ENCODE measurements at regions not wholly inside any gene's neighbourhood (a gene's known extent, or its start where the extent isn't known, plus 50 kb on each side); places are given as distances from the start of the nearest gene placed in this dataset.

DNA sequence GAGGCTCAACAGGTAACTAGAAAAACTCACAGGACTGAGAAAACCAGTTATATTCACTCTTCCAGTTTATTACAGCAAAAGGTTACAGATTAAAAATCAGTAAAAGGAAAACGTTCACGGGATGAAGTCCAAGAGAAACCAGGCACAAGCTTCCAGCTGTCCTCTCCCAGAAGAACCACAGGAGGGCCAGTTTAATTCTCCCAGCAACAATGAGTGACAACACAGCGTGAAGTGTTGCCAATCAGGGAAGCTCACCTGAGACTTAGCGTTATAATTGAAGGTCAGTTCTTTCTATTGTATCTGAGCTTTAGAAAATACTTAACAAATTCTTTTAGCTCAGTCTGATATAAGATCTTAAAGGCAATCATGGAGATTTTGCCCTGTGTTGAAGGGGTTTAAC is 65.2 kb upstream of the TNR start:
- DNase-seq (ENCODE audit: low read depth), result no peak
- TF ChIP-seq, protein P1, sequence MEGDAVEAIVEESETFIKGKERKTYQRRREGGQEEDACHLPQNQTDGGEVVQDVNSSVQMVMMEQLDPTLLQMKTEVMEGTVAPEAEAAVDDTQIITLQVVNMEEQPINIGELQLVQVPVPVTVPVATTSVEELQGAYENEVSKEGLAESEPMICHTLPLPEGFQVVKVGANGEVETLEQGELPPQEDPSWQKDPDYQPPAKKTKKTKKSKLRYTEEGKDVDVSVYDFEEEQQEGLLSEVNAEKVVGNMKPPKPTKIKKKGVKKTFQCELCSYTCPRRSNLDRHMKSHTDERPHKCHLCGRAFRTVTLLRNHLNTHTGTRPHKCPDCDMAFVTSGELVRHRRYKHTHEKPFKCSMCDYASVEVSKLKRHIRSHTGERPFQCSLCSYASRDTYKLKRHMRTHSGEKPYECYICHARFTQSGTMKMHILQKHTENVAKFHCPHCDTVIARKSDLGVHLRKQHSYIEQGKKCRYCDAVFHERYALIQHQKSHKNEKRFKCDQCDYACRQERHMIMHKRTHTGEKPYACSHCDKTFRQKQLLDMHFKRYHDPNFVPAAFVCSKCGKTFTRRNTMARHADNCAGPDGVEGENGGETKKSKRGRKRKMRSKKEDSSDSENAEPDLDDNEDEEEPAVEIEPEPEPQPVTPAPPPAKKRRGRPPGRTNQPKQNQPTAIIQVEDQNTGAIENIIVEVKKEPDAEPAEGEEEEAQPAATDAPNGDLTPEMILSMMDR (conservative IDR thresholded peaks at IDR 0.05; ENCODE audit: low read length), result no peak
- no peak overlapping the region for H3K4me3 ChIP-seq (ENCODE audit: low read length)

GRCh38 chr1:175804561-175804960 is 61.2 kb upstream of the TNR start:
- TF ChIP-seq, protein P1 (conservative IDR thresholded peaks at IDR 0.05; ENCODE audit: low read length), result no peak
- no peak overlapping the region for H3K4me3 ChIP-seq (ENCODE audit: low read length)
- DNase-seq (ENCODE audit: low read depth), result peak; percentile 23

GRCh38 chr1:175803413-175803812 is 60.0 kb upstream of the TNR start:
- TF ChIP-seq, protein P1 (conservative IDR thresholded peaks at IDR 0.05; ENCODE audit: low read length), result no peak
- no peak overlapping the region for H3K4me3 ChIP-seq (ENCODE audit: low read length)
- DNase-seq (ENCODE audit: low read depth), result no peak

DNA sequence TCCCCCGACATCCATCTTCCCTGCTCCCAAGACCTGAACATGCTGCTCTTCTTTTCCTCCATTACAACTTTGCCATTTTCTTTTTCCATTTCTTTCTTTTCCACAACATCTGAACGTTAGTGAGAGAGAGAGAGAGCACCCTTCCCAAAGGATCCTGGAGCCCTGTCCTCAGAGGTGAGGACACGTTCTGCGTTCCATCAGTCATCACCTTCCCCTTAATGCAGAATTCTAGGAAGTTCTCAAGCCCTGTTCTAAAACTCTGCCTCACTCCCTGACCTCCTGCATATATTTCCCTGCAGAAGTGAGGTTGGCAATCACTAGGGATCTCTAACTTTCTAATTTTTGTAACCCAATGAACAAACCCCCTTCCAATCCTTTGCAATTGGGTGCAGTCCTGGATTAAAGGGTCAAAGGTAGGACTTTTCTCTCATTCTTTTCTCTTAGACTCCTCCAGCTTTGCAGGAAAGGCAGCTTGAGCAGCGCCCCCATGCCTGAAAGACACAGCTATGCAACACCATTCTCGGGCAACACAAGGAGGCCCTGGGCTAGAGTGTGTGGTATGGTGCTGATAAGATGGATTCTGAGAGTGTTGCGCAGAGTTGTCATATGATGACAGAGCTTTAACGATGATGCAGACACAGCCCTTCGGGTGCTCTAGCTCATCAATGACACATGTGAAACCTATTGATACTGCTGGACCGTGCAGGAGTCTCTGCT is 59.2 kb upstream of the TNR start:
- DNase-seq (ENCODE audit: low read depth), result no peak
- TF ChIP-seq, protein P1 (conservative IDR thresholded peaks at IDR 0.05; ENCODE audit: low read length), result no peak
- no peak overlapping the region for H3K4me3 ChIP-seq (ENCODE audit: low read length)

- no peak overlapping the region for H3K4me3 ChIP-seq (ENCODE audit: low read length)
- TF ChIP-seq, protein P1 (conservative IDR thresholded peaks at IDR 0.05; ENCODE audit: low read length), result no peak
- no peak for DNase-seq (ENCODE audit: low read depth)
Observed at GRCh38 chr1:175801979-175802378, 58.6 kb upstream of the TNR start.

GRCh38 chr1:175797576-175797975 is 54.2 kb upstream of the TNR start:
- TF ChIP-seq, protein P1 (conservative IDR thresholded peaks at IDR 0.05; ENCODE audit: low read length), result no peak
- no peak for DNase-seq (ENCODE audit: low read depth)
- no peak overlapping the region for H3K4me3 ChIP-seq (ENCODE audit: low read length)

DNA sequence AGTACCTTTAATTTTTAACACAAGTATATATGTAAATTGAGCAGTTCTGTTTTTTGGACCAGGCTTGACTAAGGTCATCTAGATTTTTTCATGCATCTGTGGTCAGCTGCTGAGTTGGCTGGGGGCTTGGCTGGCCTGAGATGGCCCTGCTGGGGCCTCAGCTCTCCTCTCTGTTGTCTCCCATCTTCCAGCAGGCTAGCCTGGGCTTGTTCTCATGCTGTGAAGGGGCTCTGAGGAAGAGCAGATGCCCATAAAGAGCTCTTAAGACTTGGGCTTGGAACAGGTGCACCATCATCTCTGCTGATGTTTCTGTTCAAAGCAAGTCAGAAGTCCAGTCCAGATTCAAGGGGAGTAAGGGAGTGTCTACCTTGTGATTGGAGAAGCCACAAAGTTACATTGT is 51.2 kb upstream of the TNR start:
- TF ChIP-seq, protein P1 (conservative IDR thresholded peaks at IDR 0.05; ENCODE audit: low read length), result no peak
- DNase-seq (ENCODE audit: low read depth), result no peak
- no peak overlapping the region for H3K4me3 ChIP-seq (ENCODE audit: low read length)
